Mesothelial cell of epicardium (in vitro differentiated cells): ENCODE measurements at regions not wholly inside any gene's neighbourhood (a gene's known extent, or its start where the extent isn't known, plus 50 kb on each side); places are given as distances from the start of the nearest gene placed in this dataset.

Source experiments
- DNase-seq, 2 experiments: peaks; one replicate each; pipeline ENCODE4 v3.0.0; 2021; ENCODE audit warnings: low spot score in 2 of 2; ENCODE audit not compliant: unreplicated experiment in 2 of 2
- H3K27ac Mint-ChIP-seq: 2 replicates; pipeline ENCODE4 v1.8.0; 2021; ENCODE audit warnings: mixed read lengths
- H3K27me3 Mint-ChIP-seq: 2 replicates; pipeline ENCODE4 v1.8.0; 2021; ENCODE audit warnings: low read depth, mixed read lengths
- H3K36me3 Mint-ChIP-seq: 2 replicates; pipeline ENCODE4 v1.8.0; 2021; ENCODE audit warnings: mixed read lengths
- H3K4me1 Mint-ChIP-seq: 2 replicates; pipeline ENCODE4 v1.8.0; 2021; ENCODE audit warnings: mixed read lengths
- H3K4me3 Mint-ChIP-seq: 2 replicates; pipeline ENCODE4 v1.8.0; 2021; ENCODE audit warnings: mild to moderate bottlenecking, moderate library complexity, mixed read lengths
- H3K9me3 Mint-ChIP-seq: 2 replicates; pipeline ENCODE4 v1.8.0; 2021; ENCODE audit warnings: mixed read lengths
- TF ChIP-seq, protein P1 (sequence below): fragments of 200-600 bp; sonication (generic); IDR thresholded peaks from one replicate; pipeline ENCODE4 v1.5.0; 2021; ENCODE audit warnings: antibody characterized with exemption; ENCODE audit not compliant: unreplicated experiment

DNA sequence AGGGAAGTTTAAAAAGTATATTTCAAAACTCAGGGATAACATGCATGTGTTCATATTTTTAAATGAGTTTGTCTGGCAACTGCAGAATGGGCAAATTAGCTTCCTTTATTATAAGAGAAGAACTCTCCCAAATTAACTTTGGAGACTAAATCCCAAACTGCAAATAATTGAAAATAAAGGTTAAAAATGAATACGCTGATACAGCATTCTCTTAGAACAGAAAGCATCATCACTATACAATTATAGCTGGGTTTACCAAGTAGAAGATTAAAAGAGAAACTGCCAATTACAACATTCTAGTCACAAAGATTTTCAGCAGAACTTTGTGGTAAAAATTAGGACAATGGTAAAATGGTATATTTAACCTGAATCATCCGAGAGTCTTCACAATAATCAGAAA, 73.3 kb downstream of the OLFM4 start:
- no peak overlapping the region for H3K4me3 Mint-ChIP-seq
- no peaks in the 10 kb centered on the region for H3K9me3 Mint-ChIP-seq
- no peaks in the 10 kb centered on the region for H3K27me3 Mint-ChIP-seq
- TF ChIP-seq, protein P1, sequence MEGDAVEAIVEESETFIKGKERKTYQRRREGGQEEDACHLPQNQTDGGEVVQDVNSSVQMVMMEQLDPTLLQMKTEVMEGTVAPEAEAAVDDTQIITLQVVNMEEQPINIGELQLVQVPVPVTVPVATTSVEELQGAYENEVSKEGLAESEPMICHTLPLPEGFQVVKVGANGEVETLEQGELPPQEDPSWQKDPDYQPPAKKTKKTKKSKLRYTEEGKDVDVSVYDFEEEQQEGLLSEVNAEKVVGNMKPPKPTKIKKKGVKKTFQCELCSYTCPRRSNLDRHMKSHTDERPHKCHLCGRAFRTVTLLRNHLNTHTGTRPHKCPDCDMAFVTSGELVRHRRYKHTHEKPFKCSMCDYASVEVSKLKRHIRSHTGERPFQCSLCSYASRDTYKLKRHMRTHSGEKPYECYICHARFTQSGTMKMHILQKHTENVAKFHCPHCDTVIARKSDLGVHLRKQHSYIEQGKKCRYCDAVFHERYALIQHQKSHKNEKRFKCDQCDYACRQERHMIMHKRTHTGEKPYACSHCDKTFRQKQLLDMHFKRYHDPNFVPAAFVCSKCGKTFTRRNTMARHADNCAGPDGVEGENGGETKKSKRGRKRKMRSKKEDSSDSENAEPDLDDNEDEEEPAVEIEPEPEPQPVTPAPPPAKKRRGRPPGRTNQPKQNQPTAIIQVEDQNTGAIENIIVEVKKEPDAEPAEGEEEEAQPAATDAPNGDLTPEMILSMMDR: no peak
- H3K27ac Mint-ChIP-seq: no peak overlapping the region
- peaks cover 3% of the 10 kb centered on the region for H3K36me3 Mint-ChIP-seq
- no peak for DNase-seq
- H3K4me1 Mint-ChIP-seq: peaks cover 60% of the 10 kb centered on the region

DNA sequence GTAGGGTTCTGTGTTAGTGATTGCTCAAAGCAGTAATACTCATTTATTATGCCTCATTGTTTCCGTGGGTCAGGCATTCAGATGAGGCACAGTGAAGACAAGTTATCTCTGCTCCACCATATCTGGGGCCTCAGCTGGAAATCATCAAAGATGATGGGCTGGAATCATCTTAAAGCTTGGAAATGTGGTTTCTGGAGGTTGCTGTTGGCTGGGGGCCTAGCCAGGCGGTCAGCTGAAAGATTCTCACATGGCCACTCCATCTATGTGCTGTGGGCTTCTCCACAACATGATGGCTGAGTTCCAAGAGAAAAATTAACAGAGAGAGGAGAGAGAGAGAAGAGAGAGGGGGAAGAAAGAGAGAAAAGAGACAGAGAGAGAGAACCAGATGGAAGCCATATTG, 75.5 kb downstream of the OLFM4 start:
- Mint-ChIP-seq H3K9me3 (peaks cover 1% of the 10 kb centered on the region), H3K36me3 (no peaks in the 10 kb centered on the region), H3K27ac (peak overlapping the region; percentile 22), H3K4me3 (no peak overlapping the region), H3K4me1 (peaks cover 56% of the 10 kb centered on the region), H3K27me3 (no peaks in the 10 kb centered on the region)
- no peak for DNase-seq
- TF ChIP-seq, protein P1: no peak

DNA sequence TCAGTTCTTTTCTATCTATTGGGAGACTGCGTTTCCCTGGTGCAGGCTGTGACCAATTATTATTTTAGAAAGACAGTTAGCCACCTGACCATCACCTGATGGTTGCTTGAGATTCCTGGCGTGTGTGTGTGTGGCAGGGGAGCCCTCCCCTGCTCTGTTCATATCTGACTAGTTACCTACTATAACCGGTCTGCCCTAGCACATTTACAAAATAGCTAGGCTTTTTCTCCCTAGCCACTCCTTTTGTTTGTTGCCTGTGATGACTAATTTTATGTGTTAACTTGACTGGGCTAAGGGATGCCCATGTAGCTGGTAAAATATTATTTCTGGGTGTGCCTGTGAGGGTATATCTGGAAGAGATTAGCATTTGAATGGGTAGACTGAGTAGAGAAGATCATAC, 76.9 kb downstream of the OLFM4 start:
- TF ChIP-seq, protein P1: no peak
- DNase-seq: no peak
- peak overlapping the region; percentile 83 for H3K27ac Mint-ChIP-seq
- no peak overlapping the region for H3K4me3 Mint-ChIP-seq
- H3K9me3 Mint-ChIP-seq: peaks cover 4% of the 10 kb centered on the region
- peaks cover 48% of the 10 kb centered on the region for H3K4me1 Mint-ChIP-seq
- H3K36me3 Mint-ChIP-seq: no peaks in the 10 kb centered on the region
- no peaks in the 10 kb centered on the region for H3K27me3 Mint-ChIP-seq

DNA sequence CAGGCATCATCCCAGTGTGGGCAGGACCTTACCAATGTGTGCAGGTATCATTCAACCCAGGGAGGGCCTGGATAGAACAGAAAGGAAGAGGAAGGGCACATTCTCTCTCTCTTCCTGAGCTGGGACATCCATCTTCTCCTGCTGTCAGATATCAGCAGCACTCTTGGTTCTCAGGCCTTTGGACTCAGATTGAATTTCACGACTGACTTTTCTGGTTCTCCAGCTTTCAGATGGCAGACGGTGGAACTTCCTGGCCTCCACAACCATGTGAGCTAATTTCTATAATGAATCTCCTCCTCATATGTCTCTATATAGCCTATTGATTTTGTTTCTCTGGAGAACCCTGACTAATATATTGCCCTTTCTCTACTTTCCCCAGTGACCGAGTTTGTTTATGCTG, 77.3 kb downstream of the OLFM4 start:
- Mint-ChIP-seq H3K36me3 (no peaks in the 10 kb centered on the region), H3K4me3 (no peak overlapping the region), H3K27me3 (no peaks in the 10 kb centered on the region), H3K4me1 (peaks cover 48% of the 10 kb centered on the region), H3K27ac (peak overlapping the region; percentile 83), H3K9me3 (peaks cover 4% of the 10 kb centered on the region)
- TF ChIP-seq, protein P1: no peak
- no peak for DNase-seq

DNA sequence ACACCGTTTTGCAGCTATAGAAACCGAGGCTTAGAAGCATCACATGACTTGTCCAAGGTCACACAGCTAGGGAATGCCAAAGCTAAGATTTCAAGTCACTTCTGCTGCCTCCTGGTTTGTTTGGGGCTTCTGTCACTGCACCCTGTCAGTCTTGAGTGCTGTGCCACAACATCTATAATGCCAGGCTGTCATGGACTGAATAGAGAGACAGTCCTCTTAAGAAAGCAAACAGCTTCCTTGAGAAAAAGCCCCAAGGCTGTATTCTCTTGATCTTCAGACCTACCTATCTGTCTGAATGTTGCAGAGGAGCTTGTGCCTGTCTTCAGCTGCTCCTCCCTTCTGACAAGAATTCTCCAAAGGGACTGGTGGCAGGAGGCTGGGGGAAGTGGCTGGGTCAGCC, 81.6 kb downstream of the OLFM4 start:
- no peaks in the 10 kb centered on the region for H3K27me3 Mint-ChIP-seq
- H3K36me3 Mint-ChIP-seq: no peaks in the 10 kb centered on the region
- H3K4me3 Mint-ChIP-seq: no peak overlapping the region

More for the DNA sequence above, 81.6 kb downstream of the OLFM4 start:
- Mint-ChIP-seq H3K27ac (no peak overlapping the region), H3K9me3 (peaks cover 4% of the 10 kb centered on the region), H3K4me1 (peaks cover 36% of the 10 kb centered on the region)
- no peak for DNase-seq
- TF ChIP-seq, protein P1: no peak
